HG03103 (cell line): ENCODE measurements at regions not wholly inside any gene's neighbourhood (a gene's known extent, or its start where the extent isn't known, plus 50 kb on each side); places are given as distances from the start of the nearest gene placed in this dataset.
"Not testable (repeated sequence)": the region's sequence is repeated elsewhere in the genome, so short reads cannot be mapped to it uniquely, and the experiment has no call there.

Source experiments
- ATAC-seq: cut with Tn5 transposase; IDR thresholded peaks from one replicate; pipeline ENCODE4 v1.9.1; 2021; ENCODE audit warnings: low read depth; ENCODE audit not compliant: unreplicated experiment

DNA sequence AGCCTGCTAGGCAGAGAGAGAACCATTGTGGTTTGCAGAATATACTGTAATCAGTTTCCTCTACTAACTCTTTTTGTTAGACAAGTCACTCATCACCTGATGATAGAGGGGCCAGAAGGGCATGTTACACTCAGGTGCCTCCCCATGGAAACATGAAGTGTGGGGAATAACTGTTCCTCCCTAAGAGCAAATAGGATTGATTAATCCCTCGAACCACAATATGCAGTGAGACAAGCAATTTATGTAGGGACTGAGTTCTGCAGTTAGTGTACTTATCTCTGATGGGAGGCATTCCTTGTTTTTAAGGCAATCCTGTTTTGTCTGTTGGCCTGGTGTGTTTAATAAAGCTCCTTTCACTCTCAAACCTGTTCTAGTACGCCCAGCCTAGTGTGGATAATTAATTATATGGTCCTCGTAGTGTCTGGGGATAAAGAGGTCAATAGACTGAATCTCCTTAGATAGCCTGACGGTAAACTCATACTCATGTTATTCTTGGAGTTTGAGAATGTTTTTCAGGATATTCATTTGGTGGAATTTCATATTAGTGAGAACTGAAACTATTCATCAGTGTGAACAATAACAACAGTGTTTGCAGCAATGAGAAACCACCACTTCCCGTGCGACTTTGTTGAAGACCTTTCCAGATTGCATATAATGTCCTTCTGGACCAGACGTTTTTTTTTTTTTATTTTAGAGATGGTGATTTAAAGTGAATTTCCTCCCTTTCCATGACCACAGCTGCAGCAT is 344.8 kb upstream of the FZD8 start:
- no peak for ATAC-seq

DNA sequence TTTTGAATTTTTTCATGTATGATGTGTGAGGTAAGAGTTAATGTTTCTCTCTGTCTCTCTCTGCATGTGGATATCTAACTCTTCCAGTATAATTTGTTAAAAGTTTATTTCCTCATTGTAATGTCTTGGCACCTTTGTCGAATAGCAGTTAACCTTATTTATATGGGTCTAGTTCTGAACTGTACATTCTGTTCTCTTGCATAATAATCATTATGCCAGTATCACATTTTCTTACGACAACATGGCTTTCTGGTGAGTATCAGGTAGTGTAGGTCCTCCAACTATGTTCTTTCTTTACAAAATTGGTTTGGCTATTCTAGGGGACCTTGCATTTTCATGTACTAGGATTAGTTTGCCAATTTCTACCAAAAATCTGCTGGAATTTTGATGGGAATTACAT is 337.0 kb upstream of the FZD8 start:
- no peak for ATAC-seq

DNA sequence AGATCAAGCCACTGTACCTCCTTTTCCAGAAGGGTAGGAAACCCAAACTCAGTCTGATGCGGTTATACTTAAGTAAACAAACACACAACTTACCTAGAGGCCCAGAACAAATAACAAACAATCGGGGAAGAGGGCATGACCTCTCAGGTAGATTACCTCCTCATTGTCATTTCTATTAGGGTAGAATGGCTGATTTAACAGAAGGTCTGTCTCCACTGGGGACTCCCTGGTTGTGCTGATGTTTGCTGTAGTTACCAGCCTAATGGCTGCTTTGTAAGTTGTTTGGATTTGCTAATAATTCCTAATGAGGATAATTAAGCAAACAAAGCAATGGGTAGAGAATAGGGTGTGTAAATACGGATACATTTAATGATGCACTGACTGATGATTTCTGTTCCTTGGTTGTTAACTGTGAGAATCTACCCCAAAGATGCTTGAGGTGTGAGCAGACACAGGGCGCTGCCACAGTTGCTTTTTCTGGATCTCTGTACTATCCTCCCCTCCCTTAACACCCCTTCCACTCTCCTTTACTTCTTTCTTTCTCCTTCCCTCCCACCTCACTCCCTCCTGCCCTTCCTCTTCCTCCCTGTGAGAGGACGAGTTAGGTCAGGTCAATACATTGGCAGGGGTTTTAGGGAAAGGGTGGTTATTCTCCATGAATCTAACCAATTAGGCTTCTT is 332.0 kb upstream of the FZD8 start:
- not testable (repeated sequence) for ATAC-seq

DNA sequence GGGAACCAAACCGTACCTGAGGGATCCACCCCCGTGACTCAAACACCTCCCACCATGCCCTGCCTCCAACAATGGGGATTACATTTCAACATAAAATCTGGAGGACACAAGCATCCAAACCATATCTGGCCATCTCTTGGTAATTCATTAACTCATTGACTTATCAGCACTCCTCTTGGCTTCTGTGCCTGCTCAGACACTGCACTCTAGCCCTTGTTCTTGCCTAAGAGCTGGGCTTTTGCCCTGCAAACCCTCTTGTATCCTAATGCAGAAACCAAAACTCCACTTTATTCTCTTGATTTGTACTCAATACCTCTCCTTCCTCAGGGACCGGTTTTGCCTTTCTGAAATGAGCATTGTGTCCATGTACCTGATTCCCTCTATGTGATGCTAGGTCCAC is 330.2 kb upstream of the FZD8 start:
- ATAC-seq: no peak

DNA sequence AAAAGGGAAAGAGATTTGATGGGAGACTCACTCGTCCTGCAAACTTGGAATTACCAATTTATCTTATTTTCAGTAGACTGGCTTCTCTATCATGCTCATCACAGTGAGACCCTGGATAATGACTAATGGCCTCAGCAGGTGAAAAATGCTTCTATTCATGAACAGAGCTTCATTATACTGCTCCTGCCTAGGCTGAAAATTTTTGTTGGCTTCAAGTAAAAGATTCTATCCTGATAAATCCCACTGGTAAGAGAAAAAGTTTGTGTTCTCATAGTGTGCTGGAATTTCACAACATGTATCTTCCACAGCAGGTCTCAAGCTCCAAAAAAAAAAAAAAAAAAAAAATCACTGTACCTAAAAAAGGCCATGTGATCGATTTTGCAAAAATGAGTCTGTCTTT is 329.3 kb upstream of the FZD8 start:
- ATAC-seq: no peak

DNA sequence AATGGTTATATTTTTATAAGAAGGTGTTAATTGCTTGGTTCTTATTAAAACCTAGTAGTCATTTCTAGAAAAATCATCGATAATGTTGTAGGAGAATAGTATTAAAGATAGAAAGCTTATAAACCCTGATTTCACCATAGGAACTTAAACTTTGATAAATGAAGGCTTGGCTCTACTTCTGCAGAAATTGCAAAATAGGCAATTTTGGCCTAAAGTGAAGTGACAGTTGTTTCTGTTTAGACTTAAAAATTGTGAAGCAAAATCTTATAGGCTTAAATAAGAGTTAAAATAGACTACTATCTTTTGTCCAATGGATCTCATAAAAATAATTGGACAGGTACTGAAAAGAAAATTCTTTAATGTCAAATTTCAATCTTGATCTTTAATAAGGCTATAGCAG is 321.6 kb upstream of the FZD8 start:
- ATAC-seq: no peak

DNA sequence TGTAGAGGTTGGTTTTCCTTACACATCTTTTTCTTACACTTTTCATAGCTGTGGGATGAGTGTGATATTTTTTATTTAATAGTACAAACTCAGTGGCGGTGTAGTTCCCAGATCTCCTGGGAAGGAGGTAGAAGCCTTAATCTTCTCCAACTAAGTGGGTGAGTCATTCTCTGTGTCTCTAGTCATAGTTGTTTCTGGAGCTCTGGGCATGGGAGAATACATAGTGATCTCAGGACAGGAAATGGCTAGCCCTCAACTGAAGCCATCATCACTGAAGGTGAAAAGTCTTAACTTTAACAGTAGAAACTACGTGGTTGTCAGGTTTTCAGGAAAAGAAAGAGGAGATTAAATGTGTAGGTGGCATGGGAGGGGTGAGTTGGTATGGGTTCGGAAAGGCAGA is 319.4 kb upstream of the FZD8 start:
- ATAC-seq: no peak

DNA sequence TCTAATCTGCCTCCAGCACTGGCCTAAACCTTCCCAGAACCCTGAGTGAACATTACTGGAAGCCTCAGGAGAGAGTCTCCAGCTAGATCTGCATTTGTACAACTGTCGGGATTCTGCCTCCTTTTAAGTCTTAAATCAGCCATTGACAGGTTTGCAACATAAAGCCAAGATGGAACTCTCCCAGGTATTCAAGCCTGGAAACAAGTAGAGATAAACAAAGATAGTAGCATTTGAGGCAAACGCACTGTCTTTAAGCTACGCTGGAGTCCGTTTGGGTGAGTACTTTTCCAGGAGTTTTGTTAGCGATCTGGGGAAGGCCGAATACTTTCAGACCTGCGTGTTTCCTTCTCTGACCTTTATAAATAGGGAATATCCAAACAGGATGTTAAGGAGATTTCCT is 317.2 kb upstream of the FZD8 start:
- ATAC-seq: no peak

DNA sequence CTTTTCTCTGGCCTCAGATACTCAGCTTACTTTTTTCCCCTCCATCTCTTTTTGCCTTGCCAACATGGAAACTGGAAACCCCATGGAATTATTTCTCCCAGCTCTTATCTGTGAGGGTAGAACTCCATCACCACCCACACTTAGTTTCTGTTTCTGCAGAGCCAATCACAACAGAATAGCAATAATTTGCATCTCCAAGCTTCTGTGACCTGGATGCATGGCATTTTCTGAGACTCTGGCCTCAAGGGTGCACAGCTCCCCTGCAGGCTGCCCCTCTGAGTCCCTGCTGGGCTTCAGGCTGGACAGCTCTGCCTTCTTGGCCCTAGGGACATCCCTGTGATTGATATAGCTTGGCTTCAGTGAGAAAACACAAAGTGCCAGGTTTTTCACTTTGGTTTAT is 316.5 kb upstream of the FZD8 start:
- ATAC-seq: not testable (repeated sequence)

DNA sequence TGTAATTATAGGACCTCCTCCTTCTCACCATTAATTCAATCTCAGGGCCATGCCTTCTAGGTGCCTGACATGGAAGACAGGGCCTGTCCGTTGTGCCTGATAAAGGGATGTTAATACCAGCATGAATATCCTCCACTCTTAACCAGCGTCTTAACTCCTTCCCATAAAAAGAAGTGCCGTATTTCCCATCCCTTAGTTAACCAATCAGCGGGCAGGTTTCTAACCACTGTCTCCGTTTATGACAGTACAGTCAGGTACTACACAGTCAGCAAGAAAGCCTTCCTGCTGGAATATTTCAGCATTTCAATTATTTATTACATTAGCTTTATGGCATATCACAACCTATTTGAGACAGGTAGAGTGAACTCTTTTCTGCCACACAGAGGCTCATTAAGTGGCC is 308.6 kb upstream of the FZD8 start:
- no peak for ATAC-seq

DNA sequence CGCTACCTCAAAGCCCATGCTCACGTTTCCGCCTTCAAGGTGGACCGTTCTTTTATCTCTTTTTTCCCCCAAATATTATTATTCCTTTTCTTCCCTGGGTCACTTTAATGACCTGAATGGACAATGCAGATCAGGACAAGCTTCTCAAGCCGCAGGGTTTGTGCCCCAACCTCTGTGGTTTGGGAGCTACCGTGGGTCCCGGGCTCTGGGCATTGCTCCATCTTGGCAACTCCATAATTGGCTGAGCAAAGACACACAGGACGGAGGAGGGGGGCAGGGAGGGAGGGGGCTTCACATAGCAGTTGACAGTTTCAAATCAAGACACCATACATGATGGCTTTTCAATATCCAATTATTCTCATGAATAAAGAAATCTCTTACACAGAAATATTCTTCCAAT is 308.1 kb upstream of the FZD8 start:
- no peak for ATAC-seq

DNA sequence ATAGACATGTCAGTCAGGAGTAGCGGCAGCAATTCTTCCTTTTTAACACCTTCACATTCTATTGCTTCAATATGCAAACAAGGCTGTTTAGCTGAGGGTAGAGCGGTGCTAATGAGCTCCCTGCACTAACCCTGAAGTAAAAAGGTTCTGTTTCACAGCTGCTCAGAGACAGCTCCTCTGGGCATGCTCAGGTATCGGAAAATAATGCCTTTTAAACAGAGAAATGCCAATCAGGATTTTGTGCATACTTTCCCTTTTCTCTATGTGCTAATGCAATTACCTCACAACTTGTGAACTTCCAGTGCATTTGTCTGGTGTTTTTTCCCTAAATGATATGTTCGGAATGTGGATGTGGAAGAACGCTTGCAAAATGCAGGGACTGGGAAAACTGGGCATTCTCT is 307.7 kb upstream of the FZD8 start:
- ATAC-seq: no peak

DNA sequence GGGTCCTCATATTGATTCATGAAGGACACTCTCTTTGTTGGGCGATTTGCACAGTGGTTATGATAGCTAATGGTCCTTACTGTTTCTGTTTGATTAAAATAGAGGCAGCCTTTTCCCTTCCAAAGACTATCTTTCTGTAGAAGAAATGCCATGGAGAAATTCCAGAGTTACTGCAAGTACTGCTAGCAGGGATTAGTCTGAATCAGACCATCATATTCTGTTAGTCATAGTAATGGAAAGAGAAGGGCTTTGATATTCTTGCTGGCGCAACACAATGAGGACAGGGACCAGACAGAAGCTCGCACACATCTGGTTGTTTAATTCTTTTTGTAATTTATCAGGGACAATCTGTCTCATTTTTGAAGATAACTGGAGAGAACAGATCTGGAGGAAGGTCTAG is 304.5 kb upstream of the FZD8 start:
- ATAC-seq: no peak

DNA sequence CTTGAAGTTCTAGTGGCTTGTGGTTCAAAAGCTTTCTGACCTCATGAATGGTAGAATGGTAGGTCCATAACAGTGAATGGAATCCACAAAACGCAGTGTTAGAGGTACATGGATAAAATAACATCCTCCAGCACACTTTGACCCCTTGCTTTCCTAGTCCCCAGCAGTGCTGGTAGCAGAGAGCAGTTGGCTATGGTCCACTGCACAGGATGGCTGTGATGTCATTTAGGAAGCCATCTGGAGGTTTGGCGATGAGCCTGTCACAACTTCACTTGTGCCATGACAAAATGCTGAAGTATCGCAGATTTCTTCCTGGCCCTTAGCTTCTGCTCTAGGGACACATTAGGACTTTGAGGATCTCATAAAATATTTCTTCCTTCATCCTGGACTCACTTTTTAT is 300.0 kb upstream of the FZD8 start:
- ATAC-seq: no peak

DNA sequence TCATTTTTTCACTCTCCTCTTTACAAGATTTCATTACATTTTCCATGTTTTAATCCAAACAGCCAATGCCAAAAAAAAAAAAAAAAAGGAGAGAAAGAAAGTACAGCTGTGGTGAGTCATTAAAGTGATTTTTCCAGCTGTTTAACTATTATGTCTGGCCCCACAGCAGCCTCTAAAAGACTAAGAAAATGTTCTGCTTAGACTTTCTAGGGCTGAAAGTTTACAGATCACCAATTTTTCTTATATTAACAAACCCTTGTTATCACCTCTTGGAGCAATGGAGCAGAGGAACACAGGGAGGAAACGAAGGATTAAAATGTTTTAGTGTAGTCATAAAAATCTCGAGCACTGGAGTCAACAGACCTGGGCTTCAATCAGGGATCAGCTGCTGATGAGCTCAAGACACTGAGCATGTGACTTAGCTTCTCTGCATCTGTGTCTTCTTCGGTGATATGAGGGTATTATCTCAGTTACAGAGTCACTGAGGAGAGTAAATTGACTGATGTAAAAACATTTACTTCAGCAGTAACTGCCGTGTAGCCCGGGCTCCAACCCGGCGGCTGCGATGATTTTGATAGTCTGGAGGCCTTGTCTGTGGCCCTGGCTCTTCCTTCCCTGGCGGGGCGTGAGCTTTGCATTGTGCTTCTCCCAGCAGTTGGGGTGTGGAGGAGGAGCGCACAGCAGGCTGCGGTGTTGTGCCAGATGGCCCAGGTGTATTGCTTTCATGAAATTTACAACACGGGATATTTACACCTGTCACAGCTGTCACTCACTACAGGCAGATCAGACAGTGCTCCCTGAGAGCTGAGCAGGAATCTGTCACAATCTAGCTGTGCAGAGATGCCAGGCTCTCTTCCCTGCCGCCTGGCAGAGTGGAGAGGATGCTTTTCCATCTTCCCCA is 298.3 kb upstream of the FZD8 start:
- no peak for ATAC-seq

DNA sequence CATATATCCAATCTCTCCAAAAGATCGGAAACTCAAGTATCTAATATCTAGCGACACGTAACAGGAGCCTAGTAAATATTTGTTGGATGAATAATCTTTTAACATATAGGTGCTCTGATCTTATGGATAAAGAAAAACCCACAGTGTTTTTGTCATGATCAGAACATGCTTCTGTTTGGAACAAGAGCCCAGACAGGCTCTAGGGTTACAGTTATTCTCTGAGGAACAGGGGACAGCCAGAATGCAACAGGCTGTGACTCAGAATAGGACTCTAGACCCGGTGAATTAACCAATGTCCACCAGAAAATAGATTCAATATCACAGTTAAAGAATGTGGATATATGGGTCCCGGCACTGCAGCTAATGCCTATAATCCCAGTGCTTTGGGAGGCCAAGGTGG is 296.1 kb upstream of the FZD8 start:
- no peak for ATAC-seq

DNA sequence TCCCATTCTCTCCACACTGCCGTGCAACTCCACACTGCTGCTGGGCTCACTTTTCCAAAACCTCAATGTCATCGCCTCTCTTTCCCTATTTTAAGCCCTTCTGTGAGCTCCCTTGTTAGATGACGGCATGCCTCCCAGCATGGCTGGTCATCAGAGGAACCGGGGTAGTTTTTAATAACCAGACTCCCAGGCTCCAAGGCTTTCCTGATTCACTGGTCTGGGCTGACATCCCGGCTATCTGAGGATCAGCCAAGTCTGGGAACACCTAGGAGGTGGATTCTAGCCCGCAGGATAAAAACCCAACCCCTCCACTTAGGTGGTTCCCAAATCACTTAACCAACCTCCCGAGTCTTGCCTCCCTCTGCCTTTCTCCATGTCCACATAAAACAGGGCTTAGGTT is 295.4 kb upstream of the FZD8 start:
- no peak for ATAC-seq

DNA sequence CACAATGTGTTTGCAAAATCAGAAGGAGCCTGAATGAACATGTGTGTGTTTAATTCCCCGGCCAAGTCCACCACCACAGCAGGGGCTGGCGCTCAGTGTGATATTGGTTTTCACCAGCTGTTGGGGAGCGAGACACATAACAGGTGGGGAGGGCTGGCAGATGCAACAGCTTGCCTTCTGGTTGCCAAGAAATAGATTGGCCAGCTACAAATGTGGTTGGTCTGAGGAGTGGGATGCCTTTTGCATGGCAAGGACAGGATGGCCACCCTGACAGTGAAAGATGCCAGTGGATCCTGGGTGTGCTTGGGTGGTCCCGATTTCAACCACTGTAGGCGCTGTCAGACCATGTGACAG is 292.5 kb upstream of the FZD8 start:
- ATAC-seq: no peak

DNA sequence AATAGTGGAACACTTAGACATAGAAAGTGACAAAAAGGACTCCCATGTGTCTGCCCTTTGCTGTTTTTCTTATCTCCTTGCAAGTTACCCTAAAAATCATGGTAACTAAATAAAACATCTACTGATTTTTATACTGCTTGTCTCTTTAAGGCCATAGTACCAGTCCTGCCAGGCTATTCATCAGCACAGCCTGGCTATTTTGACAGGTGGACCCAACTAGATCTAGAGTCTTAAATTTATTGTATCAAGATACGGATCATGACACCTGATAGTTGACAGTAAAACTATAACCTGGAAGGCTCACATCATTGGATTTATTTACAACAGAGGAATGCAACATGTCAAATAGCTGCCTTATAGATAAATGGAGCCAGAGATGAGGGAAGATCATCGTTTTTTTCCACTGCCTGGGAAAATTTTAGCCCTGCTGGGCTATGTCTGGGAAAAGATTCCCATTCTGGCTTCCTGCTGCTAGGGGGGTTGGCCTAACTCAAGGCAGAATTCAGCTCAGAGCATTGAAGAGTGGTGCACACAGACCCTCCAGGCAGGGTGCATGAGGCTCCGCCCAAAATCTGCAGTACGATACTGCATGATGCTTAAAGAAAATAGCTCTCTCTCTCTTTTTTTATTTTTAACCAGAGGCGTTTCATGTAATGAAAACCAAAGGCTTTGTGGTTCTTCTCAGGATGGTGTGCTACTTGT is 292.0 kb upstream of the FZD8 start:
- ATAC-seq: no peak

DNA sequence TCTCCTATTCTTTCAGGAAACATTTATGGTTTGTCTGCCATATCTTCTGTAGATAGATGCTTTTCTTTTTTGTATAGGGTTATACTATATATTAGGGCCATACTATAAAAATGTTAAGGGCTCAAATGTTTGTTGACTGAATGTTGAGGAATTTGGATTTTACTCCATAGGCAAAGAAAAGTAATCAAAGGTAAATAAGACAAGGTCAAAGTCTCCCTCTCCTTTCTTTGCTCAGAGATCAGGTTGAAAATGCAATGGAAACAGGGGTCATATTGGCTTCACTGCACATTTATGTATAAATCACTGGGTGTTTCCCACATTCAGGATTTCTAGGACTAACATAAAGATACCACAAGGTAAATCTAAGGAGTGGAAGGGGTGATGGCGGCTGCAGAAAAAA is 291.4 kb upstream of the FZD8 start:
- no peak for ATAC-seq

DNA sequence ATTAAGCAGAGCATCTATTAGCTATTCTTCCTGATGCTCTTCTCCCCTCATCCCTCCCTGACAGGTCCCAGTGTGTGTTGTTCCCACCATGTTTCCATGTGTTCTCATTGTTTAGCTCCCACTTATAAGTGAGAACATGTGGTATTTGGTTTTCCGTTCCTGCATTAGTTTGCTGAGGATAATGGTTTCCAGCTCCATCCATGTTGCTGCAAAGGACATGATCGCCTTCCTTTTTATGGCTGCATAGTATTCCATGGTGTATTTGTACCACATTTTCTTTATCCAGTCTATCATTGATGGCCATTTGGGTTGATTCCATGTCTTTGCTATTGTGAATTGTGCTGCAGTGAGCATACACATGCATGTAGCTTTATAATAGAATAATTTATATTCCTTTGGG is 287.9 kb upstream of the FZD8 start:
- ATAC-seq: not testable (repeated sequence)
